HCT116 (cell line): ENCODE measurements at regions not wholly inside any gene's neighbourhood (a gene's known extent, or its start where the extent isn't known, plus 50 kb on each side); places are given as distances from the start of the nearest gene placed in this dataset.

Experiments
- ATAC-seq: fragments of 200-7000 bp; cut with Tn5 transposase; 2 replicates; pipeline ENCODE4 v1.9.1; 2020; ENCODE audit warnings: mild to moderate bottlenecking, moderate library complexity
- BruUV-seq: library from RNA; stranded (reverse); fragments of 400-500 nt; replicated peaks from 2 replicates; lab custom pipeline; 2021; lab: Mats Ljungman, UMichigan
- CTCF ChIA-PET: fragments of 300-600 bp; sonication (Branson Sonifier 250); formaldehyde crosslinking; loops from one replicate; lab custom pipeline; 2021; ENCODE audit warnings: antibody characterized with exemption; lab: Charles Lee
- POLR2A ChIA-PET: fragments of 300-600, 350-600 bp; sonication (Branson Sonifier 250); formaldehyde crosslinking; loops from one replicate; lab custom pipeline; 2021; ENCODE audit warnings: antibody characterized with exemption; lab: Charles Lee
- RAD21 ChIA-PET, 2 experiments: fragments of 300-600 bp; sonication (Branson Sonifier 250); formaldehyde crosslinking; loops; one replicate each; lab custom pipeline; 2023; ENCODE audit warnings: low total read pairs in 2 of 2; ENCODE audit not compliant: uncharacterized antibody in 2 of 2, unreplicated experiment in 2 of 2, low non-redundant PET in 1 of 2; lab: Charles Lee
- DNase-seq: peaks from one replicate; pipeline ENCODE4 v3.0.0-alpha.2; 2010; ENCODE audit warnings: low read depth, low spot score
- H2AFZ ChIP-seq: fragments of 200-600 bp; shearing (Covaris generic), sonication (generic); 2 replicates; pipeline ENCODE4 v1.6.1; 2017; ENCODE audit warnings: low read depth, mixed run types, mixed read lengths, antibody characterized with exemption, low read length; ENCODE audit not compliant: poor library complexity, severe bottlenecking
- H3K27ac ChIP-seq: 2 replicates; pipeline ENCODE4 v1.5.1; 2012; ENCODE audit warnings: low read depth, low read length
- H3K27me3 ChIP-seq: fragments of 200-600 bp; sonication (generic); 2 replicates; pipeline ENCODE4 v1.6.1; 2016; ENCODE audit warnings: mixed run types, low read length, mixed read lengths; ENCODE audit not compliant: insufficient read depth
- H3K36me3 ChIP-seq, 2 experiments: fragments of 200-500 bp in 1 of 2; fragments of 200-600 bp in 1 of 2; sonication (Bioruptor generic) in 1 of 2; sonication (generic) in 1 of 2; 2 replicates each; pipeline versions ENCODE4 v1.5.1 to v1.6.1; 2014 to 2016; ENCODE audit warnings: low read length in 2 of 2, inconsistent platforms in 1 of 2, mixed read lengths in 1 of 2, mixed run types in 1 of 2; ENCODE audit not compliant: insufficient read depth in 2 of 2, control insufficient read depth in 1 of 2
- H3K4me1 ChIP-seq, 2 experiments: fragments of 200-600 bp in 1 of 2; sonication (generic) in 1 of 2; 2 replicates each; pipeline versions ENCODE4 v1.5.1 to v1.6.1; 2012 to 2017; ENCODE audit warnings: low read length in 2 of 2, inconsistent platforms in 1 of 2, mild to moderate bottlenecking in 1 of 2, mixed read lengths in 1 of 2, mixed run types in 1 of 2, moderate library complexity in 1 of 2; ENCODE audit not compliant: insufficient read depth in 2 of 2, control insufficient read depth in 1 of 2
- H3K4me2 ChIP-seq: fragments of 200-600 bp; sonication (generic); 2 replicates; pipeline ENCODE4 v1.6.1; 2017; ENCODE audit warnings: mixed run types, low read length, mixed read lengths
- H3K4me3 ChIP-seq, 2 experiments: fragments of 200-600 bp in 1 of 2; sonication (generic) in 1 of 2; replicated peaks in 1 of 2; 2 replicates each; pipeline ENCODE4 v1.5.1; 2011 to 2016; ENCODE audit warnings: low read length in 2 of 2, control low read depth in 1 of 2, low read depth in 1 of 2, mild to moderate bottlenecking in 1 of 2, mixed read lengths in 1 of 2, mixed run types in 1 of 2
- H3K79me2 ChIP-seq: fragments of 200-600 bp; sonication (generic); 2 replicates; pipeline ENCODE4 v1.6.1; 2017; ENCODE audit warnings: mild to moderate bottlenecking, mixed run types, low read length, moderate library complexity, mixed read lengths; ENCODE audit not compliant: insufficient read depth
- H3K9ac ChIP-seq: fragments of 200-600 bp; sonication (generic); 2 replicates; pipeline ENCODE4 v1.6.1; 2016; ENCODE audit warnings: low read length, mixed read lengths
- H3K9me2 ChIP-seq: fragments of 200-600 bp; sonication (generic), shearing (Covaris generic); 2 replicates; pipeline ENCODE4 v1.6.1; 2017; ENCODE audit warnings: mixed run types, mild to moderate bottlenecking, moderate library complexity; ENCODE audit not compliant: insufficient read depth
- H3K9me3 ChIP-seq, 2 experiments: fragments of 200-500 bp in 1 of 2; fragments of 200-600 bp in 1 of 2; sonication (Bioruptor generic) in 1 of 2; sonication (generic) in 1 of 2; 2 replicates each; pipeline ENCODE4 v1.6.1; 2014 to 2017; ENCODE audit warnings: low read length in 2 of 2, mixed read lengths in 2 of 2, inconsistent platforms in 1 of 2, low read depth in 1 of 2, mild to moderate bottlenecking in 1 of 2, mixed run types in 1 of 2, moderate library complexity in 1 of 2; ENCODE audit not compliant: control insufficient read depth in 1 of 2, insufficient read depth in 1 of 2
- H4K20me1 ChIP-seq: fragments of 200-600 bp; sonication (generic), shearing (Covaris generic); 2 replicates; pipeline ENCODE4 v1.6.1; 2017; ENCODE audit warnings: mixed run types, mild to moderate bottlenecking, moderate library complexity; ENCODE audit not compliant: insufficient read depth
- CBX3 ChIP-seq: IDR thresholded peaks from 2 replicates; pipeline ENCODE4 v1.6.1; 2012; ENCODE audit warnings: low read depth
- CEBPB ChIP-seq: IDR thresholded peaks from 2 replicates; pipeline ENCODE4 v1.6.1; 2012; ENCODE audit warnings: low read depth
- ELF1 ChIP-seq: IDR thresholded peaks from 2 replicates; pipeline ENCODE4 v1.6.1; 2012; ENCODE audit warnings: low read depth, borderline replicate concordance
- EZH2 ChIP-seq: fragments of 200-600 bp; sonication (generic); IDR thresholded peaks from 2 replicates; pipeline ENCODE4 v1.6.1; 2017; ENCODE audit warnings: antibody characterized with exemption, mixed run types
- FOSL1 ChIP-seq: IDR thresholded peaks from 2 replicates; pipeline ENCODE4 v1.6.1; 2012; ENCODE audit warnings: low read depth
- JUND ChIP-seq: IDR thresholded peaks from 2 replicates; pipeline ENCODE4 v1.6.1; 2012
- YY1 ChIP-seq: IDR thresholded peaks from 2 replicates; pipeline ENCODE4 v1.6.1; 2011; ENCODE audit warnings: low read length, low read depth, moderate library complexity, mild to moderate bottlenecking; ENCODE audit not compliant: insufficient replicate concordance; ENCODE audit errors: extremely low read depth
- ZFX ChIP-seq: fragments of 450-650 bp; IDR thresholded peaks from 2 replicates; pipeline ENCODE4 v1.6.1; 2017
- intact Hi-C: fragments of 100-400 bp; cut with micrococcal nuclease; formaldehyde crosslinking; loops from 2 replicates; pipeline ENCODE4 v1.10.0; 2022
- TF ChIP-seq, protein P1 (sequence below): IDR thresholded peaks from 2 replicates; pipeline ENCODE4 v1.6.1; 2011; ENCODE audit warnings: mild to moderate bottlenecking, low read length, moderate library complexity; ENCODE audit not compliant: insufficient replicate concordance; ENCODE audit errors: extremely low read depth
- TF ChIP-seq, protein P2 (sequence below), 3 experiments: fragments of 200-600 bp in 1 of 3; sonication (generic) in 1 of 3; IDR thresholded peaks in 2 of 3; conservative IDR thresholded peaks in 1 of 3; 2 replicates each; pipeline ENCODE4 v1.5.1; 2012 to 2017; ENCODE audit warnings: low read depth in 2 of 3, low read length in 2 of 3, antibody characterized with exemption in 1 of 3, borderline replicate concordance in 1 of 3, control low read depth in 1 of 3, mild to moderate bottlenecking in 1 of 3, mixed read lengths in 1 of 3, mixed run types in 1 of 3, moderate library complexity in 1 of 3; ENCODE audit not compliant: insufficient read depth in 1 of 3
- TF ChIP-seq, protein P3 (sequence below): IDR thresholded peaks from 2 replicates; pipeline ENCODE4 v1.6.1; 2012; ENCODE audit warnings: low read depth

DNA sequence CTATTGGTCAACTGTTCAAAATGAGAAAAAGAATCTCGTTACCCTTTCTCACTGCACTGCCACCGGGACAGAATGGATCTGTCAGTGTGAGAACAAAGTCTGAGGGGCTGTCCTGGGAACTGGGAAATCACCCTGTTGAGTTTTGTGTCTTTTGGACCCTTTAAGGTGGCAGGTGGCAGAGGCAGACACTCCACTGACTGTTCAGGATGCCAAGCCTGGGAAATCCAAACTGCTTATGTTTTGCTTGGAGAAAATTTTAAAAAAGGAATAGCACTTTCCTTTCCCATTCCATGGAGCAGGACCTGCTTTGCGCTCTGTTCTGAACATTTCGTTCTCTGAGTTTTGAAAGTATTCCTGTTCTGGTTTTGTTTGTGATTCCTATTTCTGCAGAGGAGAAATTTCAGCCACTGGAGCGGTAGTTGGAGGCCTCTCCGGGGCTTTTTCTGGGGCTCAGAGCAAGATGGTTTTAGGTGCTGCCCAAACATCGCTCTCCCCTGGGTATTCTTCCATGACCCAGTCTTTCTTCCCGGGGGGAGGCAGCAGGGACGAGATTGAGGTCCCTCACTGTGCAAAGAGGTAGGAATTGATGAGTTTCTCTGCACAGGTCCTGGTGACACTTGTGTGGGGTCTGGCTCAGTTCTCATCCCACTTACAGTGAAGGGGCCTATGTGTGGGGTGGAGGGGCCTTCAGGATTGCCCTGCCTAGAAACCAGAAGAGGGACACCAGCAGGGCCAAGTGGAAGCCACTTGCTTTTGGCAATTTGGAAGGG lies 138.5 kb upstream of the SYT13 start:
- Histone ChIP-seq H4K20me1 (no peaks in the 10 kb centered on the region), H3K27ac (no peak overlapping the region), H3K9me2 (no peaks in the 10 kb centered on the region)
- TF ChIP-seq EZH2: no peak
- no peak for TF ChIP-seq CBX3
- no peak for TF ChIP-seq CEBPB
- TF ChIP-seq, protein P1, sequence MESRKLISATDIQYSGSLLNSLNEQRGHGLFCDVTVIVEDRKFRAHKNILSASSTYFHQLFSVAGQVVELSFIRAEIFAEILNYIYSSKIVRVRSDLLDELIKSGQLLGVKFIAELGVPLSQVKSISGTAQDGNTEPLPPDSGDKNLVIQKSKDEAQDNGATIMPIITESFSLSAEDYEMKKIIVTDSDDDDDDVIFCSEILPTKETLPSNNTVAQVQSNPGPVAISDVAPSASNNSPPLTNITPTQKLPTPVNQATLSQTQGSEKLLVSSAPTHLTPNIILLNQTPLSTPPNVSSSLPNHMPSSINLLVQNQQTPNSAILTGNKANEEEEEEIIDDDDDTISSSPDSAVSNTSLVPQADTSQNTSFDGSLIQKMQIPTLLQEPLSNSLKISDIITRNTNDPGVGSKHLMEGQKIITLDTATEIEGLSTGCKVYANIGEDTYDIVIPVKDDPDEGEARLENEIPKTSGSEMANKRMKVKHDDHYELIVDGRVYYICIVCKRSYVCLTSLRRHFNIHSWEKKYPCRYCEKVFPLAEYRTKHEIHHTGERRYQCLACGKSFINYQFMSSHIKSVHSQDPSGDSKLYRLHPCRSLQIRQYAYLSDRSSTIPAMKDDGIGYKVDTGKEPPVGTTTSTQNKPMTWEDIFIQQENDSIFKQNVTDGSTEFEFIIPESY: no peak
- TF ChIP-seq, all 23 proteins: peak for 0
- H3K27me3 ChIP-seq: peaks cover 59% of the 10 kb centered on the region
- ChIA-PET CTCF (no interaction called here), POLR2A (no interaction called here), RAD21 (no interaction called here)
- no peaks in the 10 kb centered on the region for H3K4me1 ChIP-seq
- ATAC-seq: no peak
- no peak overlapping the region for H3K9ac ChIP-seq
- no peaks in the 10 kb centered on the region for H3K36me3 ChIP-seq
- no peaks in the 10 kb centered on the region for H3K79me2 ChIP-seq
- BruUV-seq: no TSS peak
- intact Hi-C loops: no loop called here
- no peaks in the 10 kb centered on the region; a peak in 1 of 4 replicates for H3K9me3 ChIP-seq
- DNase-seq: no peak
- H2AFZ ChIP-seq: no peak overlapping the region
- no peak overlapping the region for H3K4me3 ChIP-seq
- no peak overlapping the region for H3K4me2 ChIP-seq

DNA sequence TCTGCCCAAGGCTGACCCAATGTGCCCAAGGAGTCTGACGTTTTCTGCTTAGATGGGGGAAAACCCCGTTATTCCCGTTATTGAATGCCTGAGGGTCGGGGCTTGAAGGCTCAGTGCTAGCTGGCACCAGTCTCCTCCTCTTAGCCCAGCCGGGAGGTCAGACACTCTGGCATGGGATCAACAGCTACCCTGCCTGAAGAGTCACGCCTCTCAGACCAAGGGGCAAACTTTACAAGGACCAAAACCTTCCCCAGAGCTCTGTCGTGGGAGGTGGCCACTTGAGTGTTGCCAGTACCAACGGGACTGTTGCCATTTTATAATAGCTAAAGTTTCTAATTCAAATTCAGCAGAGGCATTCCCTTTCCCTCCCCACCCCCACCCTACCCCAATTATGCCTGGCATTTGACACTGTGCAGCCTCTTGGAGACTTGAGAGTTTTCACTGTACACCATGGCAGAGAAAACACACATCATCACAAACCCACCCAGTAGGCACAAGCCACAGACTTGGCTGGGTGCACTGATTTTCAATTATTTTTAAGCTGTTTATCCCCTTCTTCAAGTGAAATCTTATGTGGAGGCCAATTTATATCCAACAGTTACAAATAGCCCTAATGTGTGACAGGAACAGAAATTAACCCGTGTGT lies 137.5 kb upstream of the SYT13 start:
- no TSS peak for BruUV-seq
- Histone ChIP-seq H2AFZ (no peak overlapping the region), H3K27me3 (peaks cover 49% of the 10 kb centered on the region), H3K9ac (no peak overlapping the region), H3K4me3 (no peak overlapping the region), H3K79me2 (no peaks in the 10 kb centered on the region), H3K4me1 (no peaks in the 10 kb centered on the region), H3K4me2 (no peak overlapping the region), H3K9me3 (peaks cover 0 to 6% of the 10 kb centered on the region in 2 experiments; a peak in 1 of 4 replicates), H4K20me1 (no peaks in the 10 kb centered on the region), H3K9me2 (no peaks in the 10 kb centered on the region), H3K27ac (no peak overlapping the region), H3K36me3 (no peaks in the 10 kb centered on the region)
- intact Hi-C loops: no loop called here
- DNase-seq (no peak), ATAC-seq (no peak)
- RAD21 ChIA-PET: no interaction called here
- CTCF ChIA-PET: no interaction called here
- POLR2A ChIA-PET: no interaction called here
- TF ChIP-seq, protein P2, sequence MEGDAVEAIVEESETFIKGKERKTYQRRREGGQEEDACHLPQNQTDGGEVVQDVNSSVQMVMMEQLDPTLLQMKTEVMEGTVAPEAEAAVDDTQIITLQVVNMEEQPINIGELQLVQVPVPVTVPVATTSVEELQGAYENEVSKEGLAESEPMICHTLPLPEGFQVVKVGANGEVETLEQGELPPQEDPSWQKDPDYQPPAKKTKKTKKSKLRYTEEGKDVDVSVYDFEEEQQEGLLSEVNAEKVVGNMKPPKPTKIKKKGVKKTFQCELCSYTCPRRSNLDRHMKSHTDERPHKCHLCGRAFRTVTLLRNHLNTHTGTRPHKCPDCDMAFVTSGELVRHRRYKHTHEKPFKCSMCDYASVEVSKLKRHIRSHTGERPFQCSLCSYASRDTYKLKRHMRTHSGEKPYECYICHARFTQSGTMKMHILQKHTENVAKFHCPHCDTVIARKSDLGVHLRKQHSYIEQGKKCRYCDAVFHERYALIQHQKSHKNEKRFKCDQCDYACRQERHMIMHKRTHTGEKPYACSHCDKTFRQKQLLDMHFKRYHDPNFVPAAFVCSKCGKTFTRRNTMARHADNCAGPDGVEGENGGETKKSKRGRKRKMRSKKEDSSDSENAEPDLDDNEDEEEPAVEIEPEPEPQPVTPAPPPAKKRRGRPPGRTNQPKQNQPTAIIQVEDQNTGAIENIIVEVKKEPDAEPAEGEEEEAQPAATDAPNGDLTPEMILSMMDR (IDR thresholded peaks at IDR 0.05 in 2 of 3, conservative IDR thresholded peaks at IDR 0.05 in 1 of 3; ENCODE audit: borderline replicate concordance in 1 of 3, insufficient read depth in 1 of 3, low read depth in 2 of 3, low read length in 2 of 3): no peak
- TF ChIP-seq YY1 (no peak), ELF1 (no peak), ZFX (no peak), JUND (no peak), EZH2 (no peak), FOSL1 (no peak)
- TF ChIP-seq, protein P3, sequence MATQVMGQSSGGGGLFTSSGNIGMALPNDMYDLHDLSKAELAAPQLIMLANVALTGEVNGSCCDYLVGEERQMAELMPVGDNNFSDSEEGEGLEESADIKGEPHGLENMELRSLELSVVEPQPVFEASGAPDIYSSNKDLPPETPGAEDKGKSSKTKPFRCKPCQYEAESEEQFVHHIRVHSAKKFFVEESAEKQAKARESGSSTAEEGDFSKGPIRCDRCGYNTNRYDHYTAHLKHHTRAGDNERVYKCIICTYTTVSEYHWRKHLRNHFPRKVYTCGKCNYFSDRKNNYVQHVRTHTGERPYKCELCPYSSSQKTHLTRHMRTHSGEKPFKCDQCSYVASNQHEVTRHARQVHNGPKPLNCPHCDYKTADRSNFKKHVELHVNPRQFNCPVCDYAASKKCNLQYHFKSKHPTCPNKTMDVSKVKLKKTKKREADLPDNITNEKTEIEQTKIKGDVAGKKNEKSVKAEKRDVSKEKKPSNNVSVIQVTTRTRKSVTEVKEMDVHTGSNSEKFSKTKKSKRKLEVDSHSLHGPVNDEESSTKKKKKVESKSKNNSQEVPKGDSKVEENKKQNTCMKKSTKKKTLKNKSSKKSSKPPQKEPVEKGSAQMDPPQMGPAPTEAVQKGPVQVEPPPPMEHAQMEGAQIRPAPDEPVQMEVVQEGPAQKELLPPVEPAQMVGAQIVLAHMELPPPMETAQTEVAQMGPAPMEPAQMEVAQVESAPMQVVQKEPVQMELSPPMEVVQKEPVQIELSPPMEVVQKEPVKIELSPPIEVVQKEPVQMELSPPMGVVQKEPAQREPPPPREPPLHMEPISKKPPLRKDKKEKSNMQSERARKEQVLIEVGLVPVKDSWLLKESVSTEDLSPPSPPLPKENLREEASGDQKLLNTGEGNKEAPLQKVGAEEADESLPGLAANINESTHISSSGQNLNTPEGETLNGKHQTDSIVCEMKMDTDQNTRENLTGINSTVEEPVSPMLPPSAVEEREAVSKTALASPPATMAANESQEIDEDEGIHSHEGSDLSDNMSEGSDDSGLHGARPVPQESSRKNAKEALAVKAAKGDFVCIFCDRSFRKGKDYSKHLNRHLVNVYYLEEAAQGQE: no peak
